Activated T-helper 17 cell treated with anti-CD3 and anti-CD28 coated beads, Interleukin-2, amount 50 U/mL, for 72 hours (primary cell): ENCODE measurements at regions not wholly inside any gene's neighbourhood (a gene's known extent, or its start where the extent isn't known, plus 50 kb on each side); places are given as distances from the start of the nearest gene placed in this dataset.

Experiments
- ATAC-seq: fragments of 150-1000 bp; cut with Tn5 transposase; replicated peaks from 2 replicates; pipeline ENCODE4 v1.10.0; 2021; ENCODE audit warnings: mild to moderate bottlenecking, moderate library complexity
- H3K27ac Mint-ChIP-seq: one replicate; pipeline ENCODE4 v1.8.0; 2022; ENCODE audit warnings: mixed read lengths
- H3K27me3 Mint-ChIP-seq: one replicate; pipeline ENCODE4 v1.8.0; 2022; ENCODE audit warnings: mixed read lengths
- H3K36me3 Mint-ChIP-seq: one replicate; pipeline ENCODE4 v1.8.0; 2022; ENCODE audit warnings: low read depth, mild to moderate bottlenecking, mixed read lengths
- H3K4me1 Mint-ChIP-seq: one replicate; pipeline ENCODE4 v1.8.0; 2022; ENCODE audit warnings: mixed read lengths
- H3K4me3 Mint-ChIP-seq: one replicate; pipeline ENCODE4 v1.8.0; 2022; ENCODE audit warnings: mild to moderate bottlenecking, mixed read lengths
- H3K9me3 Mint-ChIP-seq: one replicate; pipeline ENCODE4 v1.8.0; 2022; ENCODE audit warnings: mixed read lengths

DNA sequence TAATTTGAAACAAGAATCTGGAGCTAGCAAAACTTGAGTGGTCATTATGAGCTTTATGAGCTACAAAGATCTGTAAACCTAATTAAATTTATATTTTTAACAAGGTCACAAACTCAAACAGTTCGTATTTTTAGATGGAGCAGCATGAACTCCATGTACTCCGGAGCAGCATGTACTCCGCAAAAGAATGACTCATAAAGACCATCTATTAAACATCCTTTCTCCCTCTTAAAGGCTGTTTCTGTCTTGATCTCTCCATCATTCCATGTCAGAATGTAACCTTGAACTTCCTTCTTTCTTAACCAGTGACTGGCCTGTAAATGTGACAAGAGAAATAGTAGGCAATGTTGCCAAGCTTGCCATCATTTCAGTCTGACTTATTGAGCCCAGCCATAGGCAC, 696.9 kb downstream of the ZNF385D start:
- ATAC-seq = no peak
- no peaks in the 10 kb centered on the region for H3K27me3 Mint-ChIP-seq

DNA sequence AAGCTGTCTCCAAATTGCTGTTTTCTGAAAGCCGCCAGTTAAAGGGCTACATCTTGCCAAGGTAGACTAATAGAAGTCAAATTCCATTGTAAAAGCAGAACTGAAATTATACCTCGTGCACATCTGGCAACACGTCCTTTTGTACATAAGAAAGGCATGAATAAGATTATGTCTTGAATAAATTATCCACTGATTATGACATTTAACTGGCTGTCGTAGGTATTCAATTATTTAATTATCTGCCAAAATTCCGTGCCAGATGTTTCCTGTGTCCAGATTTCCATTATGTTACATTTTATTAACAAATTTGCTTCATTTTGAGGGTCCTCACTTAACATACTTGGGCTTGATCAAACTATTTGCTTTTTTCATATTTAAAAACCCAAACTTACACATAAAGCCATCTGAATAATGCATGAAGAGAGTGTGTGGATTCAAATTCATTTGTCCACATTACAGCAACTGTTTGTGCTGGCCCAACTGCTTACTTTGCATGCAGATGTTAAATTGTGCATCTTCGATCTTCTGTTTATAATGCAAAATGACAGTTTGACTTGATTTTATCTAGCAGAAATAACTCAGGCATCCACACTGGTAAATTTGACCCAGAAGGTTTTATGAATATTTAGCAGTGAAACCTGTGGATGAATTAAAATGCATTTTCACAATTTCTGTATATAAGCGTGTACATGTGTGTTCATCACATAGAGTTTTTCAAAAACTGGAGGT, 701.5 kb downstream of the ZNF385D start:
- Mint-ChIP-seq H3K27me3 (no peaks in the 10 kb centered on the region), H3K4me3 (no peak overlapping the region), H3K27ac (no peak overlapping the region), H3K36me3 (no peaks in the 10 kb centered on the region), H3K9me3 (peaks cover 6% of the 10 kb centered on the region), H3K4me1 (no peaks in the 10 kb centered on the region)
- no peak for ATAC-seq

More for the DNA sequence above, 696.9 kb downstream of the ZNF385D start:
- H3K9me3 Mint-ChIP-seq = peaks cover 17% of the 10 kb centered on the region
- no peak overlapping the region for H3K4me3 Mint-ChIP-seq
- no peak overlapping the region for H3K27ac Mint-ChIP-seq
- no peaks in the 10 kb centered on the region for H3K4me1 Mint-ChIP-seq
- H3K36me3 Mint-ChIP-seq = no peaks in the 10 kb centered on the region

DNA sequence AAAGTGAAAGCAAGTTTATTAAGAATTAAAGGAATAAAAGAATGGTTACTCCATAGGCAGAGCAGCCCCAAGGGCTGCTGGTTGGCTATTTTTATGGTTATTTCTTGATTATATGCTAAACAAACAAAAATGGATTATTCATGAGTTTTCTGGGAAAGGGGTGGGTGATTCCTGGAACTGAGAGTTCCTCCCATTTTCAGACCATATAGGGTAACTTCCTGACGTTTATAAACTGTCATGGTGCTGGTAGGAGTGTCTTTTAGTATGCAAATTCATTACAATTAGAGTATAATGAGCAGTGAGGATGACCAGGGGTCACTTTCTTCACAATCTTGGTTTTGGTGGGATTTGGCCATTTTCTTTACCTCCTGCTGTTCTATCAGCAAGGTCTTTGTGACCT, 707.9 kb downstream of the ZNF385D start:
- H3K27ac Mint-ChIP-seq = no peak overlapping the region
- peaks cover 10% of the 10 kb centered on the region for H3K9me3 Mint-ChIP-seq
- H3K36me3 Mint-ChIP-seq = no peaks in the 10 kb centered on the region
- no peaks in the 10 kb centered on the region for H3K27me3 Mint-ChIP-seq
- H3K4me3 Mint-ChIP-seq = no peak overlapping the region
- no peak for ATAC-seq
- no peaks in the 10 kb centered on the region for H3K4me1 Mint-ChIP-seq

GRCh38 chr3:21042184-21042583, 708.8 kb downstream of the ZNF385D start:
- no peaks in the 10 kb centered on the region for H3K4me1 Mint-ChIP-seq
- H3K9me3 Mint-ChIP-seq = peaks cover 15% of the 10 kb centered on the region
- H3K4me3 Mint-ChIP-seq = no peak overlapping the region
- no peak for ATAC-seq
- no peaks in the 10 kb centered on the region for H3K36me3 Mint-ChIP-seq
- H3K27me3 Mint-ChIP-seq = no peaks in the 10 kb centered on the region
- H3K27ac Mint-ChIP-seq = no peak overlapping the region

DNA sequence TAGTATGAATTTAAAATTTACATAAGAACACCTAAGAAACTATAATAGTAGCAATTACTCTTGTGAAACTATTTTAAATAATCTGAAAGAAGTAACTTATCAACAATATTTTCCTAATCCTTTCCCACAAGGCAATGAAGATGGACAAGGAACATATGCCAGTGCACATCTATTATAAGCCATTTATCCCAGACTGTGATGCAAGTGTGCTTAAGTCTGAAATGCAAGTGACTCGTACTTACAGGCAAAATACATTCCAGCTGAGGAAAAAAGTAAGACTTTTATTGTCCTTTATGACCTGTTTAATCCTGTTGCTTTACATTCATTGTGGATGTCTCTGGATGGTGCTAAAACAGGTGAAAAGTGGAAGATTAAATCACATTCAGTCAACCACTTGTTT, 709.4 kb downstream of the ZNF385D start:
- ATAC-seq = no peak
- H3K27me3 Mint-ChIP-seq = no peaks in the 10 kb centered on the region
- H3K9me3 Mint-ChIP-seq = peaks cover 15% of the 10 kb centered on the region
- no peaks in the 10 kb centered on the region for H3K36me3 Mint-ChIP-seq
- no peak overlapping the region for H3K27ac Mint-ChIP-seq
- no peaks in the 10 kb centered on the region for H3K4me1 Mint-ChIP-seq
- no peak overlapping the region for H3K4me3 Mint-ChIP-seq

- no peak overlapping the region for H3K27ac Mint-ChIP-seq
- H3K36me3 Mint-ChIP-seq = no peaks in the 10 kb centered on the region
- H3K4me1 Mint-ChIP-seq = no peaks in the 10 kb centered on the region
- H3K27me3 Mint-ChIP-seq = no peaks in the 10 kb centered on the region
- H3K4me3 Mint-ChIP-seq = no peak overlapping the region
- no peak for ATAC-seq
- H3K9me3 Mint-ChIP-seq = peaks cover 11% of the 10 kb centered on the region
These were observed 714.1 kb downstream of the ZNF385D start for GRCh38 chr3:21036888-21037287.

DNA sequence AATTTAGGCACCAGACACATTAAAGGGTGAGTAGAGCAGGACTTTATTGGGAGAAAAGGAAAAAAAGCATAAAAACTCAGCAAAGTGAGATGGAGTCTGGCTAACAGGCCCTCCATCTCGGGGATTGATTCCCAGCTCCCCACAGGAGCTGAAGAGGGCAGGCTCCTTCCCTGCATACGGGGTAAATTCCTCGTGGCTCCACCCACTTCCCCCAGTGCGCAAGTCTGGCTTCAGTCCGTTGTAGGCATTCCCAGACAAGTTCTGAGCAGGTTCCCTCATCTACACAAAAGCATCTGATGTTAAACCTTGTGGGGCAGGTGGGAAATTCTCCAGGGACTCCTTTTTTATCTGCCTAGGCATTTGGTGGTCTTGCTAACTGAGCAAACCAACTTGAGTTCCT, 722.6 kb downstream of the ZNF385D start:
- Mint-ChIP-seq H3K27me3 (no peaks in the 10 kb centered on the region), H3K36me3 (no peaks in the 10 kb centered on the region), H3K4me1 (no peaks in the 10 kb centered on the region), H3K4me3 (no peak overlapping the region), H3K9me3 (peaks cover 4% of the 10 kb centered on the region), H3K27ac (no peak overlapping the region)
- no peak for ATAC-seq

DNA sequence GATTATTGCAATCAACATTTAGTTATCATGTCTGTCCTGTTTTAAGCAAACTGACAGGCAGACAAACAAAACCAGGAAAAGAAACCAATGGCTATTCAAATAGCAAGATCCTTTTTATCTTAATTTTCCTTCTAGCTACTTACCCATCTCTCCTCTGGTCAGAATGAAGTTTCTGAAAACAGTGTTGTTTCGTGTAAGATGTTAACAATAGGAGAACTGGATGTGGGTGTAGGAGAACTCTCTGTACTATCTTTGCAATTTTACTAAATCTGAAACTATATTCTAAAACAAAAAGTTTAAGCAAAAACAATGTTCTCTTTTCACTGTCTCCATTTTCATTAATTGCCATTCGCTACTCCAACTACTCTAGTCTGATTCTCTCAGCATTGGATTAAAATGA, 726.4 kb downstream of the ZNF385D start:
- no peak overlapping the region for H3K27ac Mint-ChIP-seq
- H3K27me3 Mint-ChIP-seq = no peaks in the 10 kb centered on the region
- H3K4me1 Mint-ChIP-seq = no peaks in the 10 kb centered on the region
- no peaks in the 10 kb centered on the region for H3K36me3 Mint-ChIP-seq
- peaks cover 4% of the 10 kb centered on the region for H3K9me3 Mint-ChIP-seq
- no peak overlapping the region for H3K4me3 Mint-ChIP-seq
- no peak for ATAC-seq

DNA sequence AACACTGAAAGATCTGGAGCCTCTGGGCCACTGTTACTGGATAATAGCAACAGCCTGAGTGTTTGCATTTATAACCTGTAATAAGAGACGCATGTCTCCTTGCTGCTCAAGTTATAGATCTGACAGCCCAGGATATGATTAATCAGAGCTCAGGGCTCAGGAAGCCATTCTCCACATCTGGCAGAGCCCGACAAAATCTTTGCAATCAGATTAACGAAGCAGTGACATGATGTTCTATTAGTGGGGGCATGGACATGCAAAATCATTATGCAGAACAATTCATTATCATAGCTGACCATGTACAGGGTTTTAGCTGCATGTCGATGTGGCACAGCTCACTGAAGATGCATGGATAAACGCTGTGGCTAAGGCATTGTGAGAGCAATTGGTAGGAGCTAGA, 730.3 kb downstream of the ZNF385D start:
- H3K4me1 Mint-ChIP-seq = no peaks in the 10 kb centered on the region
- H3K4me3 Mint-ChIP-seq = no peak overlapping the region
- no peak for ATAC-seq
- no peaks in the 10 kb centered on the region for H3K27me3 Mint-ChIP-seq
- no peaks in the 10 kb centered on the region for H3K36me3 Mint-ChIP-seq
- peaks cover 15% of the 10 kb centered on the region for H3K9me3 Mint-ChIP-seq
- no peak overlapping the region for H3K27ac Mint-ChIP-seq

GRCh38 chr3:21020043-21020442, 731.0 kb downstream of the ZNF385D start:
- Mint-ChIP-seq H3K27ac (no peak overlapping the region), H3K36me3 (no peaks in the 10 kb centered on the region), H3K4me3 (no peak overlapping the region)

DNA sequence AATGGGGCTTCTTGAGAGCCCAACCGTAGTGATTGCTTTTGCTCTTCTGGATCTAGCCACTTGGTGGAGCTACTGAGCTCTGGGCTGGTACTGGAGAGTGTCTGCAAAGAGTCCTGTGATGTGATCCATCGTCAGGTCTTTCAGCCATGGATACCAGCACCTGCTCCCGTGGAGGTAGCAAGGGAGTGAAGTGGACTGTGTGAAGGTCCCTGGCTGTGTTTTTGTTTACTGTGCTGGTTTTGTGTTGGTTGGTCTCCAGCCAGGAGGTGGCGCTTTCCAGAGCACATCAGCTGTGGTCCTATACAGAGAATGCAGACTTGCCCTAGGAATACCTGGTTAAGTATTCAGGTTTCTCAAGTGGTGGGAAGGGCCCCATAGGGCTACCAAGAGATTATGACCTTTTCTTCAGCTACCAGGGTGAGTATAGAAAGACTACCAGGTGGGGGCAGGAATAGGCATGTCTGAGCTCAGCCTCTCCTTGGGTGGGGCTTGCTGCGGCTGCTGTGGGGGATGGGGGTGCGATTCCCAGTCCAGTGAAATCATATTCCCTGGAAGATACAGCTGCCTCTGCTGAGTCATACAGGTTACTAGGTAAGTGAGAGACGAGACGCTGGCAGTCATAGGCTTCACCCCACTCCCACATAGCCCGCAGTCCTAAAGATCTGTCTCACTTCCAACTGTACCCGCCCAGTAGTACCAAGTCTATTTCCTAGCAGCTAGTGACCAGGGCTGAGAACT, 733.7 kb downstream of the ZNF385D start:
- Mint-ChIP-seq H3K9me3 (peaks cover 34% of the 10 kb centered on the region), H3K27me3 (no peaks in the 10 kb centered on the region)

More at GRCh38 chr3:21020043-21020442, 731.0 kb downstream of the ZNF385D start:
- H3K9me3 Mint-ChIP-seq = peaks cover 18% of the 10 kb centered on the region
- H3K4me1 Mint-ChIP-seq = no peaks in the 10 kb centered on the region
- no peak for ATAC-seq
- H3K27me3 Mint-ChIP-seq = no peaks in the 10 kb centered on the region

GRCh38 chr3:21013566-21013965, 737.4 kb downstream of the ZNF385D start:
- Mint-ChIP-seq H3K4me1 (no peaks in the 10 kb centered on the region), H3K36me3 (no peaks in the 10 kb centered on the region), H3K27me3 (no peaks in the 10 kb centered on the region), H3K4me3 (no peak overlapping the region), H3K27ac (no peak overlapping the region), H3K9me3 (peaks cover 37% of the 10 kb centered on the region)
- no peak for ATAC-seq

More for the DNA sequence above, 733.7 kb downstream of the ZNF385D start:
- H3K4me3 Mint-ChIP-seq = no peak overlapping the region
- no peaks in the 10 kb centered on the region for H3K4me1 Mint-ChIP-seq
- no peaks in the 10 kb centered on the region for H3K36me3 Mint-ChIP-seq
- no peak for ATAC-seq
- no peak overlapping the region for H3K27ac Mint-ChIP-seq

GRCh38 chr3:20999661-21000060, 751.3 kb downstream of the ZNF385D start:
- no peaks in the 10 kb centered on the region for H3K4me1 Mint-ChIP-seq
- H3K4me3 Mint-ChIP-seq = no peak overlapping the region
- ATAC-seq = no peak
- no peak overlapping the region for H3K27ac Mint-ChIP-seq
- H3K36me3 Mint-ChIP-seq = no peaks in the 10 kb centered on the region
- H3K9me3 Mint-ChIP-seq = peaks cover 12% of the 10 kb centered on the region
- no peaks in the 10 kb centered on the region for H3K27me3 Mint-ChIP-seq

DNA sequence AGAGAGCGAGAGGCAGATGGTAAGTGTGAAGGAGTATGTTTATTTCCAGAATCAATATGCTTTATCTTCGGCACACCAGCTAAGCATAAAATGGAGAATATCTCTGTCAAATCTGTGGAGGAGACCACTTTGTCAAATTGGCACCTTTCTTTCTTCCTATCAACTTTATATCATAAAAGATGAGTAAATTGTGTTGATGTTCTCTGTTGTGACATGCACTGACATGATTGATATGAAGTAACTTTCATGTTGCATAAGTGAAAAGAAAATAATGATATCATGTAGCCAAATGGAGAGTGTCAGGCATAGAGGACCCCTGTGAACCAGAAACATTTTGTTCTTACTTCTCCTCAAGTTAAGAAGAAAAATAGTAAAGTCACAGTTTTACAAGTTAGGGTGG, 753.8 kb downstream of the ZNF385D start:
- H3K4me3 Mint-ChIP-seq = no peak overlapping the region
- ATAC-seq = no peak
- no peaks in the 10 kb centered on the region for H3K36me3 Mint-ChIP-seq
- no peak overlapping the region for H3K27ac Mint-ChIP-seq
- no peaks in the 10 kb centered on the region for H3K27me3 Mint-ChIP-seq
- H3K4me1 Mint-ChIP-seq = no peaks in the 10 kb centered on the region
- H3K9me3 Mint-ChIP-seq = peaks cover 5% of the 10 kb centered on the region

GRCh38 chr3:20990896-20991295, 760.1 kb downstream of the ZNF385D start:
- H3K27me3 Mint-ChIP-seq = no peaks in the 10 kb centered on the region
- peaks cover 5% of the 10 kb centered on the region for H3K9me3 Mint-ChIP-seq
- H3K27ac Mint-ChIP-seq = no peak overlapping the region
- H3K4me1 Mint-ChIP-seq = no peaks in the 10 kb centered on the region
- H3K36me3 Mint-ChIP-seq = no peaks in the 10 kb centered on the region
- ATAC-seq = no peak
- no peak overlapping the region for H3K4me3 Mint-ChIP-seq
